HEK293 (cell line): ENCODE measurements at regions not wholly inside any gene's neighbourhood (a gene's known extent, or its start where the extent isn't known, plus 50 kb on each side); places are given as distances from the start of the nearest gene placed in this dataset.

Source experiments
- CTCF ChIA-PET: fragments of 350-600 bp; formaldehyde crosslinking; extraction: SDS; loops from one replicate; lab custom pipeline; 2021; ENCODE audit warnings: antibody characterized with exemption; lab: Yijun Ruan, JAX
- POLR2A ChIA-PET: fragments of 300-600 bp; formaldehyde crosslinking; extraction: SDS; loops from one replicate; lab custom pipeline; 2020; ENCODE audit warnings: antibody characterized with exemption, inconsistent platforms; lab: Yijun Ruan, JAX
- H3K27ac ChIP-seq: fragments of 200-500 bp; sonication (Bioruptor generic); 2 replicates; pipeline ENCODE4 v1.5.1; 2014; ENCODE audit warnings: low read depth, low read length, control low read depth, inconsistent platforms; ENCODE audit errors: extremely low read depth
- H3K36me3 ChIP-seq, 2 experiments: fragments of 200-500 bp in 1 of 2; sonication (Bioruptor generic) in 1 of 2; 1 replicate in 1 of 2; 2 replicates in 1 of 2; pipeline ENCODE4 v1.5.1; 2014 to 2017; ENCODE audit warnings: inconsistent platforms in 2 of 2, low read length in 2 of 2; ENCODE audit not compliant: control insufficient read depth in 2 of 2, insufficient read depth in 1 of 2
- H3K4me1 ChIP-seq: fragments of 200-500 bp; sonication (Bioruptor generic); 2 replicates; pipeline ENCODE4 v1.5.1; 2014; ENCODE audit warnings: mild to moderate bottlenecking, low read length, inconsistent platforms; ENCODE audit not compliant: control insufficient read depth, insufficient read depth
- H3K4me3 ChIP-seq: 2 replicates; pipeline ENCODE4 v1.5.1; 2011; ENCODE audit warnings: low read depth, mild to moderate bottlenecking, control low read depth, low read length, moderate library complexity
- H3K9me3 ChIP-seq: fragments of 200-500 bp; sonication (Bioruptor generic); 2 replicates; pipeline ENCODE4 v1.5.1; 2014; ENCODE audit warnings: low read depth, low read length, inconsistent platforms; ENCODE audit not compliant: control insufficient read depth, insufficient read depth
- GLIS2 ChIP-seq: fragments of 450-650 bp; formaldehyde crosslinking; IDR thresholded peaks from 2 replicates; pipeline ENCODE4 v1.5.1; 2016; ENCODE audit warnings: missing biosample characterization, missing genetic modification characterization
- OVOL3 ChIP-seq: fragments of 450-650 bp; formaldehyde crosslinking; IDR thresholded peaks from 2 replicates; pipeline ENCODE4 v1.5.1; 2016; ENCODE audit warnings: missing biosample characterization, missing genetic modification characterization
- TCF7L2 ChIP-seq: IDR thresholded peaks from 2 replicates; pipeline ENCODE4 v1.6.1; 2011; ENCODE audit warnings: low read depth, mild to moderate bottlenecking, inconsistent platforms, low read length, moderate library complexity, borderline replicate concordance
- WT1 ChIP-seq: fragments of 450-650 bp; formaldehyde crosslinking; IDR thresholded peaks from 2 replicates; pipeline ENCODE4 v1.5.1; 2016; ENCODE audit warnings: missing biosample characterization, missing genetic modification characterization
- ZNF121 ChIP-seq: fragments of 450-650 bp; formaldehyde crosslinking; IDR thresholded peaks from 2 replicates; pipeline ENCODE4 v1.5.1; 2016; ENCODE audit warnings: missing biosample characterization, missing genetic modification characterization
- ZNF155 ChIP-seq: fragments of 450-650 bp; formaldehyde crosslinking; IDR thresholded peaks from 2 replicates; pipeline ENCODE4 v1.5.1; 2016; ENCODE audit warnings: missing biosample characterization, missing genetic modification characterization
- ZNF157 ChIP-seq: fragments of 450-650 bp; formaldehyde crosslinking; IDR thresholded peaks from 2 replicates; pipeline ENCODE4 v1.5.1; 2016; ENCODE audit warnings: missing biosample characterization, missing genetic modification characterization
- ZNF214 ChIP-seq: fragments of 450-650 bp; formaldehyde crosslinking; IDR thresholded peaks from 2 replicates; pipeline ENCODE4 v1.5.1; 2017; ENCODE audit warnings: missing biosample characterization, mild to moderate bottlenecking, missing genetic modification characterization, borderline replicate concordance
- ZNF23 ChIP-seq: fragments of 450-650 bp; formaldehyde crosslinking; IDR thresholded peaks from 2 replicates; pipeline ENCODE4 v1.5.1; 2016; ENCODE audit warnings: missing biosample characterization, missing genetic modification characterization, borderline replicate concordance
- ZNF274 ChIP-seq, 2 experiments: fragments of 200-500 bp in 1 of 2; fragments of 450-650 bp in 1 of 2; sonication (Bioruptor generic) in 1 of 2; formaldehyde crosslinking in 1 of 2; IDR thresholded peaks; 2 replicates each; pipeline versions ENCODE4 v1.5.1 to v1.6.1; 2014 to 2016; ENCODE audit warnings: borderline replicate concordance in 1 of 2, inconsistent platforms in 1 of 2, low read length in 1 of 2, missing biosample characterization in 1 of 2, missing genetic modification characterization in 1 of 2
- ZNF555 ChIP-seq: fragments of 450-650 bp; formaldehyde crosslinking; conservative IDR thresholded peaks from 2 replicates; pipeline ENCODE4 v1.5.1; 2017; ENCODE audit warnings: missing biosample characterization, mild to moderate bottlenecking, missing genetic modification characterization, inconsistent platforms
- ZNF629 ChIP-seq: fragments of 450-650 bp; formaldehyde crosslinking; IDR thresholded peaks from 2 replicates; pipeline ENCODE4 v1.5.1; 2017; ENCODE audit warnings: missing biosample characterization, missing genetic modification characterization
- ZNF747 ChIP-seq: fragments of 450-650 bp; formaldehyde crosslinking; IDR thresholded peaks from 2 replicates; pipeline ENCODE4 v1.5.1; 2016; ENCODE audit warnings: missing biosample characterization, missing genetic modification characterization
- ZNF776 ChIP-seq: fragments of 450-650 bp; formaldehyde crosslinking; IDR thresholded peaks from 2 replicates; pipeline ENCODE4 v1.5.0; 2017; ENCODE audit warnings: missing biosample characterization, missing genetic modification characterization, borderline replicate concordance
- TF ChIP-seq, protein P1 (sequence below): fragments of 450-650 bp; formaldehyde crosslinking; IDR thresholded peaks from 2 replicates; pipeline ENCODE4 v1.5.1; 2016; ENCODE audit warnings: missing biosample characterization, missing genetic modification characterization, borderline replicate concordance
- TF ChIP-seq, protein P2 (sequence below): fragments of 450-650 bp; formaldehyde crosslinking; IDR thresholded peaks from 2 replicates; pipeline ENCODE4 v1.5.1; 2016; ENCODE audit warnings: missing biosample characterization, missing genetic modification characterization
- TF ChIP-seq, protein P3 (sequence below): fragments of 450-650 bp; formaldehyde crosslinking; IDR thresholded peaks from 2 replicates; pipeline ENCODE4 v1.5.1; 2017; ENCODE audit warnings: missing biosample characterization, missing genetic modification characterization
- TF ChIP-seq, protein P4 (sequence below): fragments of 450-650 bp; formaldehyde crosslinking; IDR thresholded peaks from 2 replicates; pipeline ENCODE4 v1.5.1; 2016; ENCODE audit warnings: missing biosample characterization, missing genetic modification characterization
- TF ChIP-seq, protein P5 (sequence below): fragments of 450-650 bp; formaldehyde crosslinking; conservative IDR thresholded peaks from 2 replicates; pipeline ENCODE4 v1.5.1; 2016; ENCODE audit warnings: low read depth, missing biosample characterization, missing genetic modification characterization
- TF ChIP-seq, protein P6 (sequence below): fragments of 450-650 bp; formaldehyde crosslinking; IDR thresholded peaks from 2 replicates; pipeline ENCODE4 v1.5.1; 2016; ENCODE audit warnings: missing biosample characterization, missing genetic modification characterization

DNA sequence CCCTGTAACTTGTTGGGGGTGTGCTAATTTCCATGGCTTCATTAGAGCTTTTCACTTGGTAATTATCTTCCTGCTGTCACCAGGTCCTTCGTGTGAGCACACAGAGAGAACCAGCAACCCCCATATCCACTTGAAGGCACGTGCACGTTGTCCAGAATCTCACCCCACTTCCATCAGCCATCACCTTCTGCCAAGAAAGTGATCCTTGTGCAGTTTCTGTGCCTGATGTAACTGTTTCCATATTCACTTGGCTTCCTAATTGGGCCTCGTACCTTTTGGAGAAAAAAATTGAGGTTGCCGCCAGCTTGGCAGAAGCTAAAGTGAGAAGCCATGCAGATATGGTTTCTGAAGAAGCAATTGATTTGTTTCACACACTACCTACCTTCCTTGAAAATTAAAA lies 153.7 kb upstream of the TSHZ2 start (continued):
- TF ChIP-seq, protein P1, sequence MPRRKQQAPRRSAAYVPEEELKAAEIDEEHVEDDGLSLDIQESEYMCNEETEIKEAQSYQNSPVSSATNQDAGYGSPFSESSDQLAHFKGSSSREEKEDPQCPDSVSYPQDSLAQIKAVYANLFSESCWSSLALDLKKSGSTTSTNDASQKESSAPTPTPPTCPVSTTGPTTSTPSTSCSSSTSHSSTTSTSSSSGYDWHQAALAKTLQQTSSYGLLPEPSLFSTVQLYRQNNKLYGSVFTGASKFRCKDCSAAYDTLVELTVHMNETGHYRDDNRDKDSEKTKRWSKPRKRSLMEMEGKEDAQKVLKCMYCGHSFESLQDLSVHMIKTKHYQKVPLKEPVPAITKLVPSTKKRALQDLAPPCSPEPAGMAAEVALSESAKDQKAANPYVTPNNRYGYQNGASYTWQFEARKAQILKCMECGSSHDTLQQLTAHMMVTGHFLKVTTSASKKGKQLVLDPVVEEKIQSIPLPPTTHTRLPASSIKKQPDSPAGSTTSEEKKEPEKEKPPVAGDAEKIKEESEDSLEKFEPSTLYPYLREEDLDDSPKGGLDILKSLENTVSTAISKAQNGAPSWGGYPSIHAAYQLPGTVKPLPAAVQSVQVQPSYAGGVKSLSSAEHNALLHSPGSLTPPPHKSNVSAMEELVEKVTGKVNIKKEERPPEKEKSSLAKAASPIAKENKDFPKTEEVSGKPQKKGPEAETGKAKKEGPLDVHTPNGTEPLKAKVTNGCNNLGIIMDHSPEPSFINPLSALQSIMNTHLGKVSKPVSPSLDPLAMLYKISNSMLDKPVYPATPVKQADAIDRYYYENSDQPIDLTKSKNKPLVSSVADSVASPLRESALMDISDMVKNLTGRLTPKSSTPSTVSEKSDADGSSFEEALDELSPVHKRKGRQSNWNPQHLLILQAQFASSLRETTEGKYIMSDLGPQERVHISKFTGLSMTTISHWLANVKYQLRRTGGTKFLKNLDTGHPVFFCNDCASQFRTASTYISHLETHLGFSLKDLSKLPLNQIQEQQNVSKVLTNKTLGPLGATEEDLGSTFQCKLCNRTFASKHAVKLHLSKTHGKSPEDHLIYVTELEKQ: no peak
- TF ChIP-seq WT1 (tag by site-specific recombination) (no peak), TCF7L2 (no peak)
- TF ChIP-seq, protein P2, sequence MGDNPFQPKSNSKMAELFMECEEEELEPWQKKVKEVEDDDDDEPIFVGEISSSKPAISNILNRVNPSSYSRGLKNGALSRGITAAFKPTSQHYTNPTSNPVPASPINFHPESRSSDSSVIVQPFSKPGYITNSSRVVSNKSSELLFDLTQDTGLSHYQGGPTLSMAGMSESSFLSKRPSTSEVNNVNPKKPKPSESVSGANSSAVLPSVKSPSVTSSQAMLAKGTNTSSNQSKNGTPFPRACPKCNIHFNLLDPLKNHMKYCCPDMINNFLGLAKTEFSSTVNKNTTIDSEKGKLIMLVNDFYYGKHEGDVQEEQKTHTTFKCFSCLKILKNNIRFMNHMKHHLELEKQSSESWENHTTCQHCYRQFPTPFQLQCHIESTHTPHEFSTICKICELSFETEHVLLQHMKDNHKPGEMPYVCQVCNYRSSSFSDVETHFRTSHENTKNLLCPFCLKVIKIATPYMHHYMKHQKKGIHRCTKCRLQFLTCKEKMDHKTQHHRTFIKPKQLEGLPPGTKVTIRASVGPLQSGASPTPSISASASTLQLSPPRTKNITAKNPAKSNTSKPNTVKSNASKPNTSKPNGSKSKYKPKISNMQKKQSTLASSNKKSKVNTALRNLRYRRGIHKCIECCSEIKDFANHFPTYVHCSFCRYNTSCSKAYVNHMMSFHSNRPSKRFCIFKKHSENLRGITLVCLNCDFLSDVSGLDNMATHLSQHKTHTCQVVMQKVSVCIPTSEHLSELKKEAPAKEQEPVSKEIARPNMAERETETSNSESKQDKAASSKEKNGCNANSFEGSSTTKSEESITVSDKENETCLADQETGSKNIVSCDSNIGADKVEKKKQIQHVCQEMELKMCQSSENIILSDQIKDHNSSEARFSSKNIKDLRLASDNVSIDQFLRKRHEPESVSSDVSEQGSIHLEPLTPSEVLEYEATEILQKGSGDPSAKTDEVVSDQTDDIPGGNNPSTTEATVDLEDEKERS: no peak
- TF ChIP-seq, protein P3, sequence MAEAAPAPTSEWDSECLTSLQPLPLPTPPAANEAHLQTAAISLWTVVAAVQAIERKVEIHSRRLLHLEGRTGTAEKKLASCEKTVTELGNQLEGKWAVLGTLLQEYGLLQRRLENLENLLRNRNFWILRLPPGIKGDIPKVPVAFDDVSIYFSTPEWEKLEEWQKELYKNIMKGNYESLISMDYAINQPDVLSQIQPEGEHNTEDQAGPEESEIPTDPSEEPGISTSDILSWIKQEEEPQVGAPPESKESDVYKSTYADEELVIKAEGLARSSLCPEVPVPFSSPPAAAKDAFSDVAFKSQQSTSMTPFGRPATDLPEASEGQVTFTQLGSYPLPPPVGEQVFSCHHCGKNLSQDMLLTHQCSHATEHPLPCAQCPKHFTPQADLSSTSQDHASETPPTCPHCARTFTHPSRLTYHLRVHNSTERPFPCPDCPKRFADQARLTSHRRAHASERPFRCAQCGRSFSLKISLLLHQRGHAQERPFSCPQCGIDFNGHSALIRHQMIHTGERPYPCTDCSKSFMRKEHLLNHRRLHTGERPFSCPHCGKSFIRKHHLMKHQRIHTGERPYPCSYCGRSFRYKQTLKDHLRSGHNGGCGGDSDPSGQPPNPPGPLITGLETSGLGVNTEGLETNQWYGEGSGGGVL (tag by site-specific recombination): no peak
- TF ChIP-seq, all 188 proteins: peak for 0

DNA sequence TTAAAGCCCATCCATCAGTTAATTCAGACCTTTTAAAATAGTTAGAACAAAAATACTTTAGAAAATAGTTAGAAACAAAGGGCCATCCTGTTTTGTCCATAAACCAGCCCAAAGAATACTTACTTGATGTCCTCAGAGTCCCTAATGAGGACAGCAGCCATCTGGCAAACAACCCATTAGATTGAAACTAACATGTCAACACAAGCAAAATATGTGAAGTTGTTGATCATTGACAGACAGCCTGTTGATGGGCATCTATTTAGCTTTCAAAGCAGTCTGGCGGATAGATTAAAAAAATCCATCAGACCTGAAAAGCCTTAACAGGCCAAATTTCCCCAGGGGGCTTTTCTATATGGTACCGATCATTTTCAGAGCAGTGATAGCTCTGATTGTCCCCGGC lies 154.2 kb upstream of the TSHZ2 start:
- no peaks in the 10 kb centered on the region for H3K36me3 ChIP-seq
- H3K4me1 ChIP-seq: no peaks in the 10 kb centered on the region
- H3K9me3 ChIP-seq: no peaks in the 10 kb centered on the region
- ChIA-PET POLR2A (no interaction called here), CTCF (interaction anchor here (1.0 kb wide), 1 partner anchor 506 kb away, joined by 3 read pairs; no protein-coding TSS in a partner anchor)
- H3K4me3 ChIP-seq: no peak overlapping the region
- H3K27ac ChIP-seq: no peak overlapping the region
- TF ChIP-seq ZNF555 (tag by site-specific recombination) (no peak), ZNF776 (tag by site-specific recombination) (no peak), ZNF629 (tag by site-specific recombination) (no peak), ZNF747 (tag by site-specific recombination) (no peak), TCF7L2 (no peak), GLIS2 (tag by site-specific recombination) (no peak), ZNF214 (no peak), ZNF155 (no peak), ZNF23 (tag by site-specific recombination) (no peak), ZNF274 (IDR thresholded peaks at IDR 0.05; ENCODE audit: low read length) (no peak), ZNF274 (tag by site-specific recombination; IDR thresholded peaks at IDR 0.05; ENCODE audit: borderline replicate concordance) (no peak), OVOL3 (tag by site-specific recombination) (no peak), ZNF121 (tag by site-specific recombination) (no peak), ZNF157 (tag by site-specific recombination) (no peak)
- TF ChIP-seq, protein P4, sequence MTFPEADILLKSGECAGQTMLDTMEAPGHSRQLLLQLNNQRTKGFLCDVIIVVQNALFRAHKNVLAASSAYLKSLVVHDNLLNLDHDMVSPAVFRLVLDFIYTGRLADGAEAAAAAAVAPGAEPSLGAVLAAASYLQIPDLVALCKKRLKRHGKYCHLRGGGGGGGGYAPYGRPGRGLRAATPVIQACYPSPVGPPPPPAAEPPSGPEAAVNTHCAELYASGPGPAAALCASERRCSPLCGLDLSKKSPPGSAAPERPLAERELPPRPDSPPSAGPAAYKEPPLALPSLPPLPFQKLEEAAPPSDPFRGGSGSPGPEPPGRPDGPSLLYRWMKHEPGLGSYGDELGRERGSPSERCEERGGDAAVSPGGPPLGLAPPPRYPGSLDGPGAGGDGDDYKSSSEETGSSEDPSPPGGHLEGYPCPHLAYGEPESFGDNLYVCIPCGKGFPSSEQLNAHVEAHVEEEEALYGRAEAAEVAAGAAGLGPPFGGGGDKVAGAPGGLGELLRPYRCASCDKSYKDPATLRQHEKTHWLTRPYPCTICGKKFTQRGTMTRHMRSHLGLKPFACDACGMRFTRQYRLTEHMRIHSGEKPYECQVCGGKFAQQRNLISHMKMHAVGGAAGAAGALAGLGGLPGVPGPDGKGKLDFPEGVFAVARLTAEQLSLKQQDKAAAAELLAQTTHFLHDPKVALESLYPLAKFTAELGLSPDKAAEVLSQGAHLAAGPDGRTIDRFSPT (tag by site-specific recombination): no peak
- TF ChIP-seq, protein P5, sequence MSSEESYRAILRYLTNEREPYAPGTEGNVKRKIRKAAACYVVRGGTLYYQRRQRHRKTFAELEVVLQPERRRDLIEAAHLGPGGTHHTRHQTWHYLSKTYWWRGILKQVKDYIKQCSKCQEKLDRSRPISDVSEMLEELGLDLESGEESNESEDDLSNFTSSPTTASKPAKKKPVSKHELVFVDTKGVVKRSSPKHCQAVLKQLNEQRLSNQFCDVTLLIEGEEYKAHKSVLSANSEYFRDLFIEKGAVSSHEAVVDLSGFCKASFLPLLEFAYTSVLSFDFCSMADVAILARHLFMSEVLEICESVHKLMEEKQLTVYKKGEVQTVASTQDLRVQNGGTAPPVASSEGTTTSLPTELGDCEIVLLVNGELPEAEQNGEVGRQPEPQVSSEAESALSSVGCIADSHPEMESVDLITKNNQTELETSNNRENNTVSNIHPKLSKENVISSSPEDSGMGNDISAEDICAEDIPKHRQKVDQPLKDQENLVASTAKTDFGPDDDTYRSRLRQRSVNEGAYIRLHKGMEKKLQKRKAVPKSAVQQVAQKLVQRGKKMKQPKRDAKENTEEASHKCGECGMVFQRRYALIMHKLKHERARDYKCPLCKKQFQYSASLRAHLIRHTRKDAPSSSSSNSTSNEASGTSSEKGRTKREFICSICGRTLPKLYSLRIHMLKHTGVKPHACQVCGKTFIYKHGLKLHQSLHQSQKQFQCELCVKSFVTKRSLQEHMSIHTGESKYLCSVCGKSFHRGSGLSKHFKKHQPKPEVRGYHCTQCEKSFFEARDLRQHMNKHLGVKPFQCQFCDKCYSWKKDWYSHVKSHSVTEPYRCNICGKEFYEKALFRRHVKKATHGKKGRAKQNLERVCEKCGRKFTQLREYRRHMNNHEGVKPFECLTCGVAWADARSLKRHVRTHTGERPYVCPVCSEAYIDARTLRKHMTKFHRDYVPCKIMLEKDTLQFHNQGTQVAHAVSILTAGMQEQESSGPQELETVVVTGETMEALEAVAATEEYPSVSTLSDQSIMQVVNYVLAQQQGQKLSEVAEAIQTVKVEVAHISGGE: no peak
- TF ChIP-seq, protein P6, sequence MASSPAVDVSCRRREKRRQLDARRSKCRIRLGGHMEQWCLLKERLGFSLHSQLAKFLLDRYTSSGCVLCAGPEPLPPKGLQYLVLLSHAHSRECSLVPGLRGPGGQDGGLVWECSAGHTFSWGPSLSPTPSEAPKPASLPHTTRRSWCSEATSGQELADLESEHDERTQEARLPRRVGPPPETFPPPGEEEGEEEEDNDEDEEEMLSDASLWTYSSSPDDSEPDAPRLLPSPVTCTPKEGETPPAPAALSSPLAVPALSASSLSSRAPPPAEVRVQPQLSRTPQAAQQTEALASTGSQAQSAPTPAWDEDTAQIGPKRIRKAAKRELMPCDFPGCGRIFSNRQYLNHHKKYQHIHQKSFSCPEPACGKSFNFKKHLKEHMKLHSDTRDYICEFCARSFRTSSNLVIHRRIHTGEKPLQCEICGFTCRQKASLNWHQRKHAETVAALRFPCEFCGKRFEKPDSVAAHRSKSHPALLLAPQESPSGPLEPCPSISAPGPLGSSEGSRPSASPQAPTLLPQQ (tag by site-specific recombination): no peak
